ENCODE measurements at regions not wholly inside any gene's neighbourhood (a gene's known extent, or its start where the extent isn't known, plus 50 kb on each side); places are given as distances from the start of the nearest gene placed in this dataset.
A peak's percentile ranks its signal among the peaks of the same experiment; 100 is the strongest.

DNA sequence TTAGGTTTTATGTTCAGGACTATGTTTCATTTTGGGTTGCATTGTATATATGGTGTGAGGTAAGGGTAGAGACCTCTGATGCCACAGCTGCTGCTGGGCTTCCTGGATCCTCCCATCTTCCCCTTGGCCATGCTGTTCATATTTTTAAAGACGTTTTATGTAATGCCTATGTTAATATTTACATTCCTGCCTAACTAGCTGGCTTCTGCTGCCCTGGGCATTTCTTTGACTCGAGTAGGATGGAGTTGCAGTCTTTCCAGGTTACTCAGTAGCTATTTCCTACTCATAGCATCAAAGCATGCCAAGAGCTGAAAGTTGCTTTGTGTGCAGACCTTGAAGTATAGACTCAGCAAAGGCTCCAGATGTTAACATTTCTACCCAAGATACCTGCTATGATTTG is 220.5 kb upstream of the CADM1 start:
- Histone ChIP-seq H3K4me3 (no peak overlapping the region), H2AFZ (no peak overlapping the region), H4K20me1 (ENCODE audit: insufficient read depth) (no peaks in the 10 kb centered on the region), H3K27ac (no peak overlapping the region), H3K79me2 (ENCODE audit: insufficient read depth) (no peaks in the 10 kb centered on the region), H3K36me3 (ENCODE audit: low read depth) (no peaks in the 10 kb centered on the region), H3K4me1 (ENCODE audit: insufficient read depth) (no peaks in the 10 kb centered on the region), H3K4me2 (ENCODE audit: unreplicated experiment) (no peak overlapping the region), H3K9me2 (ENCODE audit: insufficient read depth) (no peaks in the 10 kb centered on the region), H3F3A (ENCODE audit: insufficient read depth) (no peaks in the 10 kb centered on the region), H3K27me3 (replicated peaks; ENCODE audit: insufficient read depth) (no peaks in the 10 kb centered on the region), H3K9ac (no peak overlapping the region), H3K9me3 (ENCODE audit: low read depth) (no peaks in the 10 kb centered on the region)
- no peak for TF ChIP-seq EZH2 (IDR thresholded peaks at IDR 0.05; ENCODE audit: insufficient read depth, poor library complexity, severe bottlenecking)
- no peak for TF ChIP-seq EZH2phosphoT487 (IDR thresholded peaks at IDR 0.05; ENCODE audit: insufficient read depth, low read depth)
- peak; percentile 5 for DNase-seq
- in situ Hi-C loops (cut with MboI): no loop called here
- WGBS, 2 experiments (ENCODE audit: low coverage in 1 of 2, low lambda C conversion rate in 2 of 2, missing lambda C conversion rate in 2 of 2): 2 to 7% methylated on average over 2 of the region's 2 CpGs

DNA sequence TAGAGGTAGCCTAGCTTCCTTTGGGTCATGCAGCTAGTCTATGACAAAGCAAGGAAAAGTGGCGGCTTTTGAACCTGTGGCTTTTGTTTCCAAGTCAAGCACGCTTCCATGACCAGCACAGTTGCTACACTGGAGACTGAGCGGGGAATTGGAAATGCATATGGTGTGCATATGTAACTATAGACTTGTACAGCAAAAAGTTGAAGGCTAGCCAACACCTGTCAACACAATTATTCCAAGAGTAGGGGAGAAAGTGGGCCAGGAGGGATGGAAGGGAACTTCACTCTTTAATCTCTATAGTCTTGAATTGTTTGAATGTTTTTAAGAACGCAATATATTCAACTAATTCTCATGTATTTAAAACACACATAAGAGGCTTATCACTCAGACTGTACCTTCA is 218.5 kb upstream of the CADM1 start:
- 20 to 26% methylated on average over 4 of the region's 4 CpGs for WGBS, 2 experiments (ENCODE audit: low coverage in 1 of 2, low lambda C conversion rate in 2 of 2, missing lambda C conversion rate in 2 of 2)
- H4K20me1 ChIP-seq (ENCODE audit: insufficient read depth): no peaks in the 10 kb centered on the region
- H3K9me2 ChIP-seq (ENCODE audit: insufficient read depth): no peaks in the 10 kb centered on the region
- no peaks in the 10 kb centered on the region for H3K4me1 ChIP-seq (ENCODE audit: insufficient read depth)
- H3K27ac ChIP-seq: no peak overlapping the region
- no peaks in the 10 kb centered on the region for H3K27me3 ChIP-seq (replicated peaks; ENCODE audit: insufficient read depth)
- no peaks in the 10 kb centered on the region for H3K79me2 ChIP-seq (ENCODE audit: insufficient read depth)
- no peak overlapping the region for H2AFZ ChIP-seq
- no peak for DNase-seq
- in situ Hi-C loops (cut with MboI): no loop called here
- no peaks in the 10 kb centered on the region for H3F3A ChIP-seq (ENCODE audit: insufficient read depth)
- no peak overlapping the region for H3K9ac ChIP-seq
- H3K4me2 ChIP-seq (ENCODE audit: unreplicated experiment): no peak overlapping the region
- H3K36me3 ChIP-seq (ENCODE audit: low read depth): no peaks in the 10 kb centered on the region
- TF ChIP-seq EZH2 (IDR thresholded peaks at IDR 0.05; ENCODE audit: insufficient read depth, poor library complexity, severe bottlenecking): no peak
- no peak for TF ChIP-seq EZH2phosphoT487 (IDR thresholded peaks at IDR 0.05; ENCODE audit: insufficient read depth, low read depth)
- no peaks in the 10 kb centered on the region for H3K9me3 ChIP-seq (ENCODE audit: low read depth)
- H3K4me3 ChIP-seq: no peak overlapping the region

DNA sequence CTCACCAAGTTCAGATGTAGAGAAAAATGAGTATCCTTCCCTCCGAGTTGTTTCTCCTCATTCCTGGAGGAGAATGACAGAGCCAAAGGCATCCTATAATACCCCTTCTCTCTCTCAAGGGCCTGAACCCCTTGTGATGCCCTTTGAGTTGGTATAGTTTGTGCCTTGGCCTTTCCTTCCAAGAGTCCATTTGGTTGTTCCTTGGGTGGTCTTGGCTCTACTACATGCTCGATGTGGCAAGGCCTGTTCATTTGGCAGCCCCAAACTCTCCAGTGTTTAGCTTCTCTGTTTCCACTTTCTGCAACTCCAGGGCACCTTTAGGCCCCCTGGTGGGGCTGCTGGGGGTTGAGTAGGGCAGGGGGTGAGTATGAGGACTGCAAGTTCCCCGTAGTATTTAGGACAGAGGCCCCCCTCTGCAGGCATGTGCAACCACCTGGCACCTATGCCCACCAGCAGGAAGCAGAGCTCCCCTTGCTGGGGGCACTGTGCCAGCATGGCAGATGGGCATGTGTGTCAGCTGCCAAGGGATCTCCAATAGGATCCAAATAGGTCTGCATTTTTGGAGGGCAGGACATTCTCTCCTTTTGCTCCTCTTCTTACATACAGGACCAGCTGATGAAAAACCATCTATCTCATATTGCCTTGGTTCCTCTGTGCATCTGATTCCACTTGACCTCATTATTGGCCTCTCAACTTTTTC is 217.2 kb upstream of the CADM1 start:
- Histone ChIP-seq H3K27ac (no peak overlapping the region), H3K9ac (no peak overlapping the region), H4K20me1 (ENCODE audit: insufficient read depth) (no peaks in the 10 kb centered on the region), H3K79me2 (ENCODE audit: insufficient read depth) (no peaks in the 10 kb centered on the region), H3K36me3 (ENCODE audit: low read depth) (no peaks in the 10 kb centered on the region), H3K9me3 (ENCODE audit: low read depth) (no peaks in the 10 kb centered on the region), H3F3A (ENCODE audit: insufficient read depth) (no peaks in the 10 kb centered on the region), H3K4me3 (no peak overlapping the region), H3K4me2 (ENCODE audit: unreplicated experiment) (no peak overlapping the region), H3K9me2 (ENCODE audit: insufficient read depth) (no peaks in the 10 kb centered on the region), H3K4me1 (ENCODE audit: insufficient read depth) (no peaks in the 10 kb centered on the region), H2AFZ (no peak overlapping the region), H3K27me3 (replicated peaks; ENCODE audit: insufficient read depth) (no peaks in the 10 kb centered on the region)
- in situ Hi-C loops (cut with MboI): no loop called here
- TF ChIP-seq EZH2 (IDR thresholded peaks at IDR 0.05; ENCODE audit: insufficient read depth, poor library complexity, severe bottlenecking) (no peak), EZH2phosphoT487 (IDR thresholded peaks at IDR 0.05; ENCODE audit: insufficient read depth, low read depth) (no peak)
- WGBS, 2 experiments (ENCODE audit: low coverage in 1 of 2, low lambda C conversion rate in 2 of 2, missing lambda C conversion rate in 2 of 2): 19% methylated on average over 3 of the region's 3 CpGs
- DNase-seq: no peak

DNA sequence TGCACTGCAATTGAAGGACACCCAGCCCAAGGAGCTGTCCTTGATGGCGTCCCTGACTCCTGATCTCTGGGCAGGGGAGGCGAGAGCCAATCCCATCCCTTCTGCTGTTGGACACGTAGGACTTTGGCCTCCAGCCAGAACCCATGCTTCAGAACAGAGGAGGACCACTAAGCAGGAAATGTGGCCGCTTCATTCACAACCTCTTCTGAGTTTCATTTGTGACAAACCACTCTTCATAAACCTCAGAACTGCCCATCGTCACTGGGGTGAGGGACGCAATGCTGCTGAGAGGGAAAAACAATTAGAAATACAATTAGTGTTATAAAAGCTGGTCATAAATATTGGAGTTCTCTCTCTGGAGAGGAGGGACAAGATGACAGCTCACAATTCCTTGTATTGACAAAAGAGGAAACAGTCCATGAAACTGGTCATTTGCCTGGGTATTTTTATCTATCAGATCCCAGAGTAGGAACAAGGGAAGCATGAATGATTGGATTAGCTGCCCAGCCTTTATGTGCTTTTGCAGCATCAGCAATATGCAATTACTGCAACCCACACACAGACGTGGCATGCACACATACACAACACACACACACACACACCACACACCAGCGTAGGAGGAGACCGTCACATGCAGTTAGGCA is 216.5 kb upstream of the CADM1 start:
- H3K9me3 ChIP-seq (ENCODE audit: low read depth): no peaks in the 10 kb centered on the region
- no peak for DNase-seq
- in situ Hi-C loops (cut with MboI): no loop called here
- H3K9me2 ChIP-seq (ENCODE audit: insufficient read depth): no peaks in the 10 kb centered on the region
- no peaks in the 10 kb centered on the region for H4K20me1 ChIP-seq (ENCODE audit: insufficient read depth)
- no peak overlapping the region for H3K27ac ChIP-seq
- H3F3A ChIP-seq (ENCODE audit: insufficient read depth): no peaks in the 10 kb centered on the region
- H3K79me2 ChIP-seq (ENCODE audit: insufficient read depth): no peaks in the 10 kb centered on the region
- no peak overlapping the region for H3K4me2 ChIP-seq (ENCODE audit: unreplicated experiment)
- H3K27me3 ChIP-seq (replicated peaks; ENCODE audit: insufficient read depth): no peaks in the 10 kb centered on the region
- no peak overlapping the region for H3K9ac ChIP-seq
- 35 to 39% methylated on average over 9 of the region's 9 CpGs for WGBS, 2 experiments (ENCODE audit: low coverage in 1 of 2, low lambda C conversion rate in 2 of 2, missing lambda C conversion rate in 2 of 2)
- no peak overlapping the region for H3K4me3 ChIP-seq
- no peaks in the 10 kb centered on the region for H3K36me3 ChIP-seq (ENCODE audit: low read depth)
- no peak overlapping the region for H2AFZ ChIP-seq
- no peaks in the 10 kb centered on the region for H3K4me1 ChIP-seq (ENCODE audit: insufficient read depth)
- TF ChIP-seq EZH2phosphoT487 (IDR thresholded peaks at IDR 0.05; ENCODE audit: insufficient read depth, low read depth) (no peak), EZH2 (IDR thresholded peaks at IDR 0.05; ENCODE audit: insufficient read depth, poor library complexity, severe bottlenecking) (no peak)

Data from GM23248 (cell line).